ENCODE measurements at regions not wholly inside any gene's neighbourhood (a gene's known extent, or its start where the extent isn't known, plus 50 kb on each side); places are given as distances from the start of the nearest gene placed in this dataset.

GRCh38 chr10:8331896-8332729 is 277.6 kb downstream of the GATA3 start:
- TF ChIP-seq, protein P1, sequence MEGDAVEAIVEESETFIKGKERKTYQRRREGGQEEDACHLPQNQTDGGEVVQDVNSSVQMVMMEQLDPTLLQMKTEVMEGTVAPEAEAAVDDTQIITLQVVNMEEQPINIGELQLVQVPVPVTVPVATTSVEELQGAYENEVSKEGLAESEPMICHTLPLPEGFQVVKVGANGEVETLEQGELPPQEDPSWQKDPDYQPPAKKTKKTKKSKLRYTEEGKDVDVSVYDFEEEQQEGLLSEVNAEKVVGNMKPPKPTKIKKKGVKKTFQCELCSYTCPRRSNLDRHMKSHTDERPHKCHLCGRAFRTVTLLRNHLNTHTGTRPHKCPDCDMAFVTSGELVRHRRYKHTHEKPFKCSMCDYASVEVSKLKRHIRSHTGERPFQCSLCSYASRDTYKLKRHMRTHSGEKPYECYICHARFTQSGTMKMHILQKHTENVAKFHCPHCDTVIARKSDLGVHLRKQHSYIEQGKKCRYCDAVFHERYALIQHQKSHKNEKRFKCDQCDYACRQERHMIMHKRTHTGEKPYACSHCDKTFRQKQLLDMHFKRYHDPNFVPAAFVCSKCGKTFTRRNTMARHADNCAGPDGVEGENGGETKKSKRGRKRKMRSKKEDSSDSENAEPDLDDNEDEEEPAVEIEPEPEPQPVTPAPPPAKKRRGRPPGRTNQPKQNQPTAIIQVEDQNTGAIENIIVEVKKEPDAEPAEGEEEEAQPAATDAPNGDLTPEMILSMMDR (IDR thresholded peaks at IDR 0.05; ENCODE audit: insufficient read depth, low read length, poor library complexity, severe bottlenecking), result no peak
- TF ChIP-seq EZH2phosphoT487 (conservative IDR thresholded peaks at IDR 0.05; ENCODE audit: low read length), result no peak
